Mesothelial cell of epicardium (in vitro differentiated cells): ENCODE measurements at regions not wholly inside any gene's neighbourhood (a gene's known extent, or its start where the extent isn't known, plus 50 kb on each side); places are given as distances from the start of the nearest gene placed in this dataset. TPM values are rescaled to one million over a fixed set of nuclear protein-coding genes. Genes with fewer than 3 reads are reported as not detected.

Experiments
- microRNA-seq: library from miRNA; unstranded; fragments of <30 nt; microRNA quantifications from one replicate; pipeline ENCODE4 v1.2.0, GENCODE V29; 2021; ENCODE audit warnings: inconsistent platforms, mixed read lengths

Small RNA genes lying in the stretch of these regions (microRNA-seq; reads per million reads assigned to microRNA genes)
- not detected for gene MIR583
